ENCODE measurements at regions not wholly inside any gene's neighbourhood (a gene's known extent, or its start where the extent isn't known, plus 50 kb on each side); places are given as distances from the start of the nearest gene placed in this dataset.

GRCh38 chr2:234873828-234874173 is 78.0 kb upstream of the SH3BP4 start:
- TF ChIP-seq CEBPB (IDR thresholded peaks at IDR 0.05) (no peak), EP300 (IDR thresholded peaks at IDR 0.05; ENCODE audit: borderline replicate concordance) (no peak), ZBTB7A (IDR thresholded peaks at IDR 0.05; ENCODE audit: low read depth) (no peak), REST (IDR thresholded peaks at IDR 0.05; ENCODE audit: low read depth) (no peak), MAX (IDR thresholded peaks at IDR 0.05) (no peak), FOXM1 (IDR thresholded peaks at IDR 0.05; ENCODE audit: borderline replicate concordance, low read depth) (no peak), RAD21 (IDR thresholded peaks at IDR 0.05; ENCODE audit: low read depth) (no peak), YY1 (IDR thresholded peaks at IDR 0.05; ENCODE audit: low read depth) (no peak), TAF1 (IDR thresholded peaks at IDR 0.05; ENCODE audit: low read depth) (no peak), TEAD4 (IDR thresholded peaks at IDR 0.05) (no peak), USF1 (IDR thresholded peaks at IDR 0.05) (no peak), CREB1 (IDR thresholded peaks at IDR 0.05; ENCODE audit: low read depth) (no peak), TCF12 (IDR thresholded peaks at IDR 0.05; ENCODE audit: low read depth) (no peak), NFIC (IDR thresholded peaks at IDR 0.05) (no peak)
